WTC11 (cell line): ENCODE measurements at regions not wholly inside any gene's neighbourhood (a gene's known extent, or its start where the extent isn't known, plus 50 kb on each side); places are given as distances from the start of the nearest gene placed in this dataset.
"Not testable (repeated sequence)": the region's sequence is repeated elsewhere in the genome, so short reads cannot be mapped to it uniquely, and the experiment has no call there.

Source experiments
- CBFB ChIP-seq: sonication (generic); formaldehyde crosslinking; IDR thresholded peaks from 2 replicates; pipeline ENCODE4 v1.8.1; 2022; ENCODE audit warnings: mild to moderate bottlenecking, low read depth, missing genetic modification reagents
- ETV6 ChIP-seq: sonication (generic); formaldehyde crosslinking; IDR thresholded peaks from 2 replicates; pipeline ENCODE4 v1.8.1; 2022; ENCODE audit warnings: mild to moderate bottlenecking, missing genetic modification reagents
- GABPB1 ChIP-seq: sonication (generic); formaldehyde crosslinking; IDR thresholded peaks from 2 replicates; pipeline ENCODE4 v1.8.1; 2023; ENCODE audit warnings: mild to moderate bottlenecking, missing genetic modification reagents
- HMGXB4 ChIP-seq: sonication (generic); formaldehyde crosslinking; IDR thresholded peaks from 2 replicates; pipeline ENCODE4 v1.8.1; 2023; ENCODE audit warnings: mild to moderate bottlenecking, moderate library complexity, missing genetic modification reagents
- ZNF138 ChIP-seq: sonication (generic); formaldehyde crosslinking; conservative IDR thresholded peaks from 2 replicates; pipeline ENCODE4 v1.8.1; 2022; ENCODE audit warnings: mild to moderate bottlenecking, moderate library complexity, missing genetic modification reagents
- ZNF263 ChIP-seq: sonication (generic); formaldehyde crosslinking; IDR thresholded peaks from 2 replicates; pipeline ENCODE4 v1.8.1; 2022; ENCODE audit warnings: low read depth, mild to moderate bottlenecking, moderate library complexity, missing genetic modification reagents
- TF ChIP-seq, protein P1 (sequence below): sonication (generic); formaldehyde crosslinking; IDR thresholded peaks from 2 replicates; pipeline ENCODE4 v1.8.0; 2022; ENCODE audit warnings: mild to moderate bottlenecking, missing genetic modification reagents
- TF ChIP-seq, protein P2 (sequence below): fragments of 200-600 bp; IDR thresholded peaks from 2 replicates; pipeline ENCODE4 v1.8.0; 2022; ENCODE audit warnings: antibody characterized with exemption
- TF ChIP-seq, protein P3 (sequence below): sonication (generic); formaldehyde crosslinking; conservative IDR thresholded peaks from 2 replicates; pipeline ENCODE4 v1.8.1; 2022; ENCODE audit warnings: mild to moderate bottlenecking, missing genetic modification reagents

GRCh38 chr1:215323992-215324391 lies 241.5 kb downstream of the KCNK2 start:
- TF ChIP-seq ZNF263, CBFB, GABPB1, HMGXB4, ETV6, ZNF138 (CRISPR knock-in tag): not testable (repeated sequence)
- TF ChIP-seq, protein P1, sequence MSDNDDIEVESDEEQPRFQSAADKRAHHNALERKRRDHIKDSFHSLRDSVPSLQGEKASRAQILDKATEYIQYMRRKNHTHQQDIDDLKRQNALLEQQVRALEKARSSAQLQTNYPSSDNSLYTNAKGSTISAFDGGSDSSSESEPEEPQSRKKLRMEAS (CRISPR knock-in tag), result not testable (repeated sequence)
- TF ChIP-seq, protein P2, sequence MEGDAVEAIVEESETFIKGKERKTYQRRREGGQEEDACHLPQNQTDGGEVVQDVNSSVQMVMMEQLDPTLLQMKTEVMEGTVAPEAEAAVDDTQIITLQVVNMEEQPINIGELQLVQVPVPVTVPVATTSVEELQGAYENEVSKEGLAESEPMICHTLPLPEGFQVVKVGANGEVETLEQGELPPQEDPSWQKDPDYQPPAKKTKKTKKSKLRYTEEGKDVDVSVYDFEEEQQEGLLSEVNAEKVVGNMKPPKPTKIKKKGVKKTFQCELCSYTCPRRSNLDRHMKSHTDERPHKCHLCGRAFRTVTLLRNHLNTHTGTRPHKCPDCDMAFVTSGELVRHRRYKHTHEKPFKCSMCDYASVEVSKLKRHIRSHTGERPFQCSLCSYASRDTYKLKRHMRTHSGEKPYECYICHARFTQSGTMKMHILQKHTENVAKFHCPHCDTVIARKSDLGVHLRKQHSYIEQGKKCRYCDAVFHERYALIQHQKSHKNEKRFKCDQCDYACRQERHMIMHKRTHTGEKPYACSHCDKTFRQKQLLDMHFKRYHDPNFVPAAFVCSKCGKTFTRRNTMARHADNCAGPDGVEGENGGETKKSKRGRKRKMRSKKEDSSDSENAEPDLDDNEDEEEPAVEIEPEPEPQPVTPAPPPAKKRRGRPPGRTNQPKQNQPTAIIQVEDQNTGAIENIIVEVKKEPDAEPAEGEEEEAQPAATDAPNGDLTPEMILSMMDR, result not testable (repeated sequence)
- TF ChIP-seq, protein P3, sequence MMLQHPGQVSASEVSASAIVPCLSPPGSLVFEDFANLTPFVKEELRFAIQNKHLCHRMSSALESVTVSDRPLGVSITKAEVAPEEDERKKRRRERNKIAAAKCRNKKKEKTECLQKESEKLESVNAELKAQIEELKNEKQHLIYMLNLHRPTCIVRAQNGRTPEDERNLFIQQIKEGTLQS (CRISPR knock-in tag), result not testable (repeated sequence)
